ENCODE measurements at regions not wholly inside any gene's neighbourhood (a gene's known extent, or its start where the extent isn't known, plus 50 kb on each side); places are given as distances from the start of the nearest gene placed in this dataset.

DNA sequence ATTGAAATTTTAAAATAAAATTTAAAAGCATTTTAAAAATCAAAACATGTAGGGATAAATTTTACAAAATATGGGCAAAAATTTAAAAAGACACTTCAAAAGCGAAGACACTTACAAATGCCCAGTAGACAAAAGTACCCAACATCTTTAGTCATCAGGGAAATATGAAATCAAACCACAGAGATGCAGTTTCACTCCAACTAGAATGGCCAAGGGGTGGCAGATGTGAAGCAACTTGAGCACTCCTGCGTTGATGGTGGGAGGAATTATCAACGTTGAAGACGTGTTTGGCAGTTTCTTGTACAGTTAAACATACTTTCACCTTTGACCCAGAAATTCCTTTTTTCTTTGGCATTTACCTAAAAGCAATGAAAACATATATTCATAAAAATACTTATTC is 518.0 kb upstream of the SGCG start:
- DNase-seq = no peak
- TF ChIP-seq GATA1 (IDR thresholded peaks at IDR 0.05; ENCODE audit: low read depth, low read length) (no peak), POLR2A (IDR thresholded peaks at IDR 0.05; ENCODE audit: low read length) (no peak)

DNA sequence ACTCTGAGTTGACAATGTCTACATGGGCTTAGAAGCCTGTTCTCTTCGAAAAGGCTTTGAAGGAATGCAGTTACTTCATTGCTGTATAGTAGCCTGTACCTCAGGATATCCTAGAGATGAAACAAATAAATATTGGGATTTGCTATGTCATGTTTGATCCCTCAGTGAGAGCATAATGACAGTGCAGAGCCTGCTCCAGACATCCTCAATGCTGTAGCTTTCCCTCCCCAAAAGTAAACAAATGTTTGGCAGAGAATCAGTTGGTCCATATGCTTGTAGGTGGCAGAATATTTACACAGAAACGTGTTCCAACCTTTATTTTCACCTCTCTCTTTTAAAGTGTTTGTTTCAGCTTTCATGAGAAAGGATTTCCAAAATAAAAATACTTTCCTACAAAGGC is 515.3 kb upstream of the SGCG start:
- TF ChIP-seq POLR2A (IDR thresholded peaks at IDR 0.05; ENCODE audit: low read length) = no peak
- no peak for TF ChIP-seq GATA1 (IDR thresholded peaks at IDR 0.05; ENCODE audit: low read depth, low read length)

DNA sequence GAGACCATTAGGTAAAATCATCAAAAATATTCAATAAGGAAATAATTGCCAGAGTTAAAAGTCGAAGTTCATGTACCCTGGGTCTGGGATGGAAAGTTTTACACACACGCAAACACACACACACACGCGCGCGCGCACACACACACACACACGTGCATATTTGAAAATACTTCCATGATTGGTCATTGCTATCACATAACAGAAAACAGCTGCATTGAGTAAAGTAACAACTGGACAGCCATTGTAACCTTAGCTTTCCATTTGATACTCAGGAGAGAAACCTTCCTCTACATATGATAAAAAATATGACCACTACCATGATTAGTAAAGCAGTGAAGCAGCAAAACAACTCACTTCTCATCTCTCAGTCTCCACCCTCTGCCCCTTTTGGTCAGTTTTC is 490.0 kb upstream of the SGCG start:
- no peak for DNase-seq
- TF ChIP-seq GATA1 (IDR thresholded peaks at IDR 0.05; ENCODE audit: low read depth, low read length) (no peak), POLR2A (IDR thresholded peaks at IDR 0.05; ENCODE audit: low read length) (no peak)

More for the DNA sequence above, 515.3 kb upstream of the SGCG start:
- DNase-seq = no peak

DNA sequence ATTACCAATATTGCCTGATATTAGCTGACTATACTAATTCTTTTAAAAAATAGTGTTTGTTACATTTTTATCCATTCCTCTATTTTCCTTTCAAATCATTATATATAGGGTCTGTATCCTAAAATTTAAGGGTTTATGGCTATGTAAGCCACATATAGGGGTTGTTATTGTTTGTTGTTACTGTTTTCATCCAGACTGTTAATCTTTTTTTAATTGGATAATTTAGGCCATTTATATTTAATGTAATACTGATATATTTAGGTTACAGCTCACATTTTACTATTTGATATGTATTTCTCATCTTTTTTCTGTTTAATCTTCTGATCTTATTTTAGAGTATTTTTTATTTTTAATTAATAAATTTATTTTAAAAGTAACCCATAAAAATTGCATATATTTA is 487.1 kb upstream of the SGCG start:
- DNase-seq = no peak
- TF ChIP-seq POLR2A (IDR thresholded peaks at IDR 0.05; ENCODE audit: low read length) = no peak
- TF ChIP-seq GATA1 (IDR thresholded peaks at IDR 0.05; ENCODE audit: low read depth, low read length) = no peak

DNA sequence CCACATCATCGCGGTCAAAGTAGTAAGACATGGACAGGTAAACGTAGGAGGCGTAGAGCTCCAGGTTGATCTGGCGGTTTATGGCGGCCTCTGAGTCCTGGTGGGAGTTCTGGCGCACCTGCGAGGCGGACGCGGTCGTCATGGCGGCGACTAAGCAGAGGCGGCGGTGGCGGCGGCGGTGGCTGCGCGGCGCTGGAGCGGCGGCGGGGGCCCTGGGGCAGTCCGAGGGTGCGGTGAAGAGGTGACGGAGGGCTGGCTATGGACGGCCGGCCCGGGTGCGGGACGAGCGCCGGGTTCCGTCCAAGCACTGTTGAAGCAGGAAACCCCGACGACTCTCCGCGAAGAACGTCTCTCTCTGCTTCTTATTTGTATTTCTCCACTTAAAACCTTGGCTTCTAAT is 484.3 kb upstream of the SGCG start:
- no peak for DNase-seq
- TF ChIP-seq GATA1 (IDR thresholded peaks at IDR 0.05; ENCODE audit: low read depth, low read length) = no peak
- no peak for TF ChIP-seq POLR2A (IDR thresholded peaks at IDR 0.05; ENCODE audit: low read length)

DNA sequence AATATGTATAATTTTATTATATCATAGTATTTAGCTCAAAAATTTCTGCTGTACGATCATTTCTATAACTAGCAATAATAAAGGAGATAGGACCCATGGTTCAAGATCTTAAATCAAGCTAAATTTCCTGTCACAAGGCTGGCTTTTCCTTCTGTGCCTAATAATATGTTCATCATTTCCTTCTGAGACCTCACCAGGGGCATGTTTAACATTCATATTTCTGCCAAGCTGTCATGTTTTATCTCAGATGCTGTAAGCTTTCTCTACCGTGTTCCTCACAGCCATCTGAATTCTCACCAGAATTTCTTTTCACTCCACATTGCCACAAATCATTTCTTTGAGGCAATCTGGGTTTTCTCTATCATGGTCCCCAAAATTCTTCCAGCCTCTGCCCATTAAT is 482.3 kb upstream of the SGCG start:
- no peak for DNase-seq

DNA sequence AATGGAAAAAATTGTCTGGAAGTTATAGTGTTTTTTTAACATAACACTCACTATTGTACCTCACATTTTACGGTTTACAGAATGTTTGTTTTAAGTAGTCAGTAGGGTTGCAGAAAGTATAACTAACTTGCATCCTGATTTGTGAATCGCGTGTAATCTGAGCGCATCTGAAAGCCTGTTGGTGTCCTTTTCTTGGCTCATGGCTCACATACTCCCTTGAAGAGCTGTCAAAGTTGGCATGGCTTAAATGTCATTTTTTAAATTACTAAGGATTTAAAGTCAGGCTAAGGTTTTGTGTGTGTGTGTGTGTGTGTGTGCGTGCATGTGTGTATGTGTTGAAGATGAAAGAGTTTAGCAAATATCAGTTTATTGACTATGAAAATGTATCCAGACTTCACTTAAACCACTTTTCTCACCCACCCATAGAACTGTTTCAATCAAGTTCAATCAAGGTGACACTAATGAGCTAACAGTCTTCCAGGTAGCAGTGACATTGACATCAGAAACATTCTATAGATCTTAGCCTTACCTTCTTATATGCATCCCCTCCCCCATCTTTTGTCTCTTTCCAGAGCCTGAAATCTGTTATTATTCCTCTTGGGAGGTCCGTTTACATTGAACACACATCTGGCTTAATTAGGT is 480.4 kb upstream of the SGCG start:
- TF ChIP-seq GATA1 (IDR thresholded peaks at IDR 0.05; ENCODE audit: low read depth, low read length) (no peak), POLR2A (IDR thresholded peaks at IDR 0.05; ENCODE audit: low read length) (no peak)
- no peak for DNase-seq

More for the DNA sequence above, 482.3 kb upstream of the SGCG start:
- TF ChIP-seq POLR2A (IDR thresholded peaks at IDR 0.05; ENCODE audit: low read length) (no peak), GATA1 (IDR thresholded peaks at IDR 0.05; ENCODE audit: low read depth, low read length) (no peak)

DNA sequence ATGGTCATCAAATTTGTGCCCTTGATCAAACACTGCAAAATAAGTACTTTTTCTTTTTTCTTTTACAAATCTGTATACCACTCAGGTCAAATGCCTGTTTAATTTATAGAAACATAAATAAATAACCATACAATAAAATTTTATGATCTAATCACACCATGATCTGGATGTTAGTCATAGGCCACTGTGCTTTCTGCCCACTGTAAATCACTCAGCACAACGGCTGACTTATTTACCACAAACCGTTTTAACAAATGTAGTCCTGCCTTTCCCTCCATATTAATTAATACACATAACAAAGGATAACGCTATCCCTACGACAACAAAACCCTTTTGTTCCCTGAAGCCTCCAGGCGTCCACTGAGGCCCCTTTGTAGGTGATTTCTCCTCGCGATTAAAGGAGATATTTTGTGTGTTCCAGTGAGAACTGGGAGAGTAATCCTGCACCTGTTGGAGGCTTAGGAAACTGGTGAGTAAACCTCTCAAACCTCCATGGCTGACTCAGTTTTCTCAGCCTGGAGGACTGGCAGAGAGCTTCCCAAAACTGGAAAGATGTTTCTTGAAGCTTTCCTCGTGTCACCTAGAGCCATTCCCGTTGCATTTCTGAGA is 477.1 kb upstream of the SGCG start:
- no peak for DNase-seq
- TF ChIP-seq GATA1 (IDR thresholded peaks at IDR 0.05; ENCODE audit: low read depth, low read length) (no peak), POLR2A (IDR thresholded peaks at IDR 0.05; ENCODE audit: low read length) (no peak)

DNA sequence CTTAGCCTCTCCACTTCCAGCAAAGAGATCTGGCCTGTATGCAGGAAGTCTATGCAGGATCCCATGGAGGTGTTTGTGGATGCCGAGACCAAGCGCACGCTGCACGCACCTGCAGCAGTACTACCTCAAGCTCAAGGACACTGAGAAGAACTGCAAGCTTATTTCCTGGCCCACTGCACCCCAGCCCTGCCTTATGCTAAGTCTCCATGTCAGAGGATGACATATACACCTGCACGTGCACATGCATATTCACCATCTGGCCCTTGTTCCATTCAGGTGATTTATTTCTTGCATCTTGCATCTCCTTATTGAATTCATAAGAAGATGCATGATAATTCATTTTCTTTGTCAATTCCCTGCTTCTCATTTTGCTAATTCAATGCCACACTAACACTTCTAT is 472.8 kb upstream of the SGCG start:
- DNase-seq = no peak
- no peak for TF ChIP-seq GATA1 (IDR thresholded peaks at IDR 0.05; ENCODE audit: low read depth, low read length)
- no peak for TF ChIP-seq POLR2A (IDR thresholded peaks at IDR 0.05; ENCODE audit: low read length)

DNA sequence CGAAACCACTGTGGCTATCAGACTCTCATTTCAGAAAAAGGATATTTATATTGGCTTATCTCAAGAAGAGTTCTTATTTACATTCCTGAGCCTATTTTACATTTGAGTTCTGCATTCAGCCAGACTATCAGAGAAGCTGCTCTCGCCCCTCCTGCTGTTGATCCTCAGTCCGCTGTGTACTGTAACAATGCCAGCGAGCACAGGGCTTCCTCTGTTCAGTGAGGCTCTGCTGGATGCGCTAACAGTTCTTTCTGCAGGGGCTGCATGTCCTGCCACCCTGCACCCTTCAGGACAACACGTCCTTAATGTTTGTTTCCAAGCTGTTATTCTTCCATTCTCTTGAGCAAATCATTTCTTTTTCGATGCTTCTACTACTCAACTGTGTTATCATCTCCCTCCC is 463.7 kb upstream of the SGCG start:
- DNase-seq = no peak
- TF ChIP-seq POLR2A (IDR thresholded peaks at IDR 0.05; ENCODE audit: low read length) (no peak), GATA1 (IDR thresholded peaks at IDR 0.05; ENCODE audit: low read depth, low read length) (no peak)

DNA sequence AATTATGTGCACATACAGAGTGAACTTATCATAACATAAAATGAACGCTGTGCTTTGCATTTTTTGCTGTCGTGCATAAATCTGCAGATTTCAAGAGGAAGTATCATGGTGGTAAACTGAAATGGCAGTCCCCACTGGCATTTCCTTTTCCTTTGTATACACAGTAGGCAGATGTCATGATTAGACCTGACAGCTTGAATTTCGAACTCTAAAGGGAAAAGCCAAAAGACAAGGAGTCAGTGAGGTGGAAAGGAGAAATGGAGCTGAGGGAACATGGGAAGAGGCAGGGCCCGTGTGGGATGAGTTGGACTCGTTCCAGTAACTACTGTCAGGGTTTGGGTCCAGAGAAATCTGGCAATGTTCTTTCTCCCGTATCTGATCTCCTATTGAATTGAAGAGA is 454.1 kb upstream of the SGCG start:
- no peak for TF ChIP-seq POLR2A (IDR thresholded peaks at IDR 0.05; ENCODE audit: low read length)
- no peak for TF ChIP-seq GATA1 (IDR thresholded peaks at IDR 0.05; ENCODE audit: low read depth, low read length)
- DNase-seq = no peak

DNA sequence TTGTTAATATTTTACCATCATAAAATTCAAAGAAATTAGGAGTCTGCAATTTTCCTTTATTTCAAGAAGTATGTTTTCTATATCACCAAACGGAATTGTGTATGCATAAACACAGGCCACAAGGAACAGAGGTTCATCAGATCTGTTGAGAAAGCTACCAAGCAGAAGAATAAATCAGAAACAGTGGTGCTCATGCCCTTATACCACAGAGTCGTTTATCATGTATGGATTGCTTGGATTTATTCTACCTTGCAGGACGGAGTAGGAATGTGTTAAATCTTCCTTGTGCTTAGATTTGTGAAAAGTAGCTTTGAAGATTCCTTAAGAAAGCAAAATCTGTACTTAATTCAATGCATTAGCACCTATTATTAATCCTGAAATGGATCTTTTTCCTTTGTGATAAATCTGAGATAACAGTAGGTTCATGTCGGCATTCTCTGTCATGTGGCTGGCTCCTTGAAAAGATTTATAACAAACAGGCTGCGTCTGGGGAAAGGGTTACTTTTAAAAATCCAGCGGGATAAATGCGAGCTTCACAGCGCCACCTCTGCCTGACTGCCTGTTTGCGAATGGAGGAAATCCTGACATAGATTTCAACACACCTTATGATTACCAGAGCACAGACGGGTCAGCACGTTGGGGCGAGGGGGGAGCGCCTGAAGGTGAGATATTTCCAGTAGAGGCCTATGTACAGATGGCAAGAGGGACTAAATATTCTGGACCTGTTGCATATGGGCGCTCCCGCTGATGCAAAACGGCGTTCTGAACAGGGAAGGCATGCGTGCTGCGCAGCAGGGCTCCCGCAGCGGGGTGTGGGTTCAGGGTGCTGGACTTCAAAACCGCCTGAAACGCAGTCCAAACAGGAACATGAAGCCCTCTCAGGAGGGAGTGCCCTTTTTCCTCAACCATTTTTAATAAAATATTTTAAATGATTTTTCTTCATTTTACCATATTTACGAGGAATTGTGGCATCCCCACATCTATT is 445.5 kb upstream of the SGCG start:
- TF ChIP-seq POLR2A (IDR thresholded peaks at IDR 0.05; ENCODE audit: low read length) = no peak
- TF ChIP-seq GATA1 (IDR thresholded peaks at IDR 0.05; ENCODE audit: low read depth, low read length) = no peak
- no peak for DNase-seq

DNA sequence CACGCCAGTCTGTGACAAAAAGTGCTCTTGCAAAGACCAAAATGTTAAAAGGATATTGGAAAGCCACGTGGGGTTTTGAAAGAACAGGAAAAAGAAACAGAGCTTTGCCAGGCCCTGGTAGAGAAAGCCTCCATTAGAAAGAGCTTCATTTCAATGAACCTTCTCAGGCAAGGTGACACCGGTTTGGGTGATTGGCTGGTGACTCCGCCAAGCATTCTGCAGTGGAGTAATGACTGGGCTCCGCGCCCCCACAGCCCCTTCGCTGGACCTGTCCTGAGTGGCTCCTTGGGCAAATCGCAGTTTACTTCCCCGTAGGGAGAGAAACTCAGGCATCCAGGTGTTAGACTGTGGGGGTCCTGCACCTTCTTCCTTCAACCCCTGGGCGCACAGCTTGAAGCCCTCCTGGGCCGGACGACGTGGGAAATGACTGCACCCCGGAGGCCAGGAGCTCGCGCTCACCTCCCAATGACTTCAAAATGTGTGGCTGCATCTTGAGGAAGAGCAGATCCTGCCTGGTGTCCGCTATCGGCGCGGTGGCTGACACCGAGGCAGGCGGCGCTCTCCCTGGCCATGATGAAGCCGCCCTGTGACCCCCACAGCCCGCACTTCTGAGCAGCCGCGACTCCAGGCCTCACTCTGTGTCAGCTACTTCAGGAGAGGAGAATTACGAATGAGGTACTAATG is 444.6 kb upstream of the SGCG start:
- DNase-seq = no peak
- TF ChIP-seq POLR2A (IDR thresholded peaks at IDR 0.05; ENCODE audit: low read length) = no peak
- no peak for TF ChIP-seq GATA1 (IDR thresholded peaks at IDR 0.05; ENCODE audit: low read depth, low read length)

DNA sequence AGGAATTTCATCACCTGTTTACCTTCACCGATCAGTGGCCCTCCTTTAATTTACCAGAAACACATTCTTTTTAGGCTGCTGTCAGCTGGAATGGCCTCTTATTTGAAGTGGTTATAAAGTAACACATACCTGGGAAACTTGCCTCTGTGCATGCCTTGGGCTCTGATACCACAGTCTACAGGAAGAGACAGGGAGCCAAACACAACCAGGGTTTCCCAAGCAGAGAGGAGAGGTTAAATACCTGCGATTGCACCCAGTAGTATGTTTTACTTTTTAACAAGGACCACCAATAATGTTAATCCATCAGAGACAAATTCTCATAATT is 444.0 kb upstream of the SGCG start:
- no peak for DNase-seq
- TF ChIP-seq POLR2A (IDR thresholded peaks at IDR 0.05; ENCODE audit: low read length) (no peak), GATA1 (IDR thresholded peaks at IDR 0.05; ENCODE audit: low read depth, low read length) (no peak)
